Sigmoid colon (tissue), 6 donors: ENCODE measurements at regions not wholly inside any gene's neighbourhood (a gene's known extent, or its start where the extent isn't known, plus 50 kb on each side); places are given as distances from the start of the nearest gene placed in this dataset.

ENCODE experiments used
- DNase-seq: peaks from one replicate; pipeline ENCODE4 v3.0.0-alpha.2; 2019
- H3K27ac ChIP-seq, 4 donors: fragments of 200-600 bp; sonication (generic); one replicate each; pipeline ENCODE4 v1.5.1; 2016 to 2019; ENCODE audit warnings: mild to moderate bottlenecking in 1 of 4
- H3K27me3 ChIP-seq, 3 donors: fragments of 200-600 bp; sonication (generic); one replicate each; pipeline ENCODE4 v1.5.1; 2019; ENCODE audit warnings: mild to moderate bottlenecking in 1 of 3
- H3K36me3 ChIP-seq, 4 donors: fragments of 200-600 bp; sonication (generic); one replicate each; pipeline ENCODE4 v1.5.1; 2016 to 2019
- H3K4me1 ChIP-seq, 4 donors: fragments of 200-600 bp; sonication (generic); one replicate each; pipeline ENCODE4 v1.5.1; 2017 to 2019
- H3K4me3 ChIP-seq, 4 donors: fragments of 200-600 bp; sonication (generic); one replicate each; pipeline ENCODE4 v1.5.1; 2017 to 2019; ENCODE audit warnings: mild to moderate bottlenecking in 2 of 4, moderate library complexity in 1 of 4
- H3K9me3 ChIP-seq, 4 donors: fragments of 200-600 bp in 3 of 4; sonication (generic) in 3 of 4; one replicate each; pipeline versions ENCODE4 v1.5.1 to v1.6.1; 2013 to 2019
- EP300 ChIP-seq, 4 donors: sonication (generic); formaldehyde crosslinking; IDR thresholded peaks; one replicate each; pipeline ENCODE4 v1.6.1; 2017; ENCODE audit warnings: antibody characterized with exemption in 4 of 4
- POLR2A ChIP-seq, 2 donors: fragments of 450-650 bp; IDR thresholded peaks; one replicate each; pipeline ENCODE4 v1.6.1; 2016; ENCODE audit warnings: antibody characterized with exemption in 2 of 2, mild to moderate bottlenecking in 2 of 2, moderate library complexity in 2 of 2
- POLR2AphosphoS5 ChIP-seq, 4 donors: sonication (generic); formaldehyde crosslinking; IDR thresholded peaks; one replicate each; pipeline ENCODE4 v1.6.1; 2017; ENCODE audit warnings: antibody characterized with exemption in 4 of 4
- WGBS, 2 donors: extraction: QIAGEN DNeasy Blood & Tissue Kit; methylation state at CpG; one replicate each; pipeline ENCODE4 v1.1.7; 2013; 5-methylcytosine and 5-hydroxymethylcytosine counted together
- intact Hi-C: fragments of 100-400 bp; cut with DNase I; formaldehyde crosslinking; loops from one replicate; pipeline ENCODE4 v1.15.1; 2023
- TF ChIP-seq, protein P1 (sequence below), 4 experiments: fragments of 450-650 bp in 3 of 4; fragments of 200-600 bp in 1 of 4; IDR thresholded peaks; one replicate each; pipeline ENCODE4 v1.5.1; 2016 to 2019; ENCODE audit warnings: antibody characterized with exemption in 4 of 4, mild to moderate bottlenecking in 3 of 4, moderate library complexity in 2 of 4
- donor health status: healthy with polysubstance abuse.
- donor health status: healthy.

- peak; percentile 12 for DNase-seq
- H3K4me1 ChIP-seq: no peaks in the 10 kb centered on the region
- no peaks in the 10 kb centered on the region for H3K27me3 ChIP-seq
- no peaks in the 10 kb centered on the region for H3K36me3 ChIP-seq
- TF ChIP-seq, protein P1, sequence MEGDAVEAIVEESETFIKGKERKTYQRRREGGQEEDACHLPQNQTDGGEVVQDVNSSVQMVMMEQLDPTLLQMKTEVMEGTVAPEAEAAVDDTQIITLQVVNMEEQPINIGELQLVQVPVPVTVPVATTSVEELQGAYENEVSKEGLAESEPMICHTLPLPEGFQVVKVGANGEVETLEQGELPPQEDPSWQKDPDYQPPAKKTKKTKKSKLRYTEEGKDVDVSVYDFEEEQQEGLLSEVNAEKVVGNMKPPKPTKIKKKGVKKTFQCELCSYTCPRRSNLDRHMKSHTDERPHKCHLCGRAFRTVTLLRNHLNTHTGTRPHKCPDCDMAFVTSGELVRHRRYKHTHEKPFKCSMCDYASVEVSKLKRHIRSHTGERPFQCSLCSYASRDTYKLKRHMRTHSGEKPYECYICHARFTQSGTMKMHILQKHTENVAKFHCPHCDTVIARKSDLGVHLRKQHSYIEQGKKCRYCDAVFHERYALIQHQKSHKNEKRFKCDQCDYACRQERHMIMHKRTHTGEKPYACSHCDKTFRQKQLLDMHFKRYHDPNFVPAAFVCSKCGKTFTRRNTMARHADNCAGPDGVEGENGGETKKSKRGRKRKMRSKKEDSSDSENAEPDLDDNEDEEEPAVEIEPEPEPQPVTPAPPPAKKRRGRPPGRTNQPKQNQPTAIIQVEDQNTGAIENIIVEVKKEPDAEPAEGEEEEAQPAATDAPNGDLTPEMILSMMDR (IDR thresholded peaks at IDR 0.05): no peak
- TF ChIP-seq POLR2AphosphoS5 (IDR thresholded peaks at IDR 0.05): no peak
- no peak for TF ChIP-seq EP300 (IDR thresholded peaks at IDR 0.05)
- no peak for TF ChIP-seq POLR2A (IDR thresholded peaks at IDR 0.05)
- no peak overlapping the region for H3K4me3 ChIP-seq
- intact Hi-C loops: no loop called here
- peaks cover 3 to 11% (median 8%) of the 10 kb centered on the region in 4 donors for H3K9me3 ChIP-seq
- H3K27ac ChIP-seq: no peak overlapping the region
These were observed 103.2 kb upstream of the PPP2R2D start for GRCh38 chr10:131797626-131798025.

DNA sequence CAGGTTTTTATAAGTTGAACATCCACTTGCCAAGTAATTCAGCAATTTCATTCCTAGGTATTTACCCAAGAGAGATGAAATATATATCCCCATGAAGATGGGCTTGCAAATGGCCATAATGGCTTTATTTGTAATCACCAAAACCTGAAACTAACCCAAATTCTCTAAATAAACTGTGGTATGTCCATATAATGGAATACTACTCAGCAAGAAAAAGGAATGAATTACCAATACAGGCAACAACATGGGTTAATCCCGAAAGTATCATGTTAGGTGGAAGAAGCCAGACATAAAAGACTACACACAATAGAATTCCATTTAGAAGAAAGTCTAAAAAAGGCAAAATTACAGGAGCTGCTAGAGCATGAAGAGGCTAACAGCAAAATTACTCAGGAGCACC, 101.4 kb upstream of the PPP2R2D start:
- TF ChIP-seq EP300 (IDR thresholded peaks at IDR 0.05) (no peak), POLR2A (IDR thresholded peaks at IDR 0.05) (no peak), POLR2AphosphoS5 (IDR thresholded peaks at IDR 0.05) (no peak)
- TF ChIP-seq, protein P1 (IDR thresholded peaks at IDR 0.05): no peak
- intact Hi-C loops: no loop called here
- Histone ChIP-seq H3K27me3 (no peaks in the 10 kb centered on the region), H3K9me3 (peaks cover 3 to 11% (median 8%) of the 10 kb centered on the region in 4 donors), H3K36me3 (no peaks in the 10 kb centered on the region), H3K4me3 (no peak overlapping the region), H3K4me1 (no peaks in the 10 kb centered on the region), H3K27ac (no peak overlapping the region)
- 55 to 58% methylated on average over 1 of the region's 1 CpG for WGBS, 2 donors
- DNase-seq: no peak

- intact Hi-C loops: no loop called here
- Histone ChIP-seq H3K36me3 (no peaks in the 10 kb centered on the region), H3K4me3 (no peak overlapping the region), H3K9me3 (peaks cover 3 to 8% (median 7%) of the 10 kb centered on the region in 4 donors), H3K27ac (no peak overlapping the region), H3K27me3 (no peaks in the 10 kb centered on the region), H3K4me1 (no peaks in the 10 kb centered on the region)
- WGBS, 2 donors: 93 to 94% methylated on average over 16 of the region's 16 CpGs
- TF ChIP-seq POLR2AphosphoS5 (IDR thresholded peaks at IDR 0.05) (no peak), POLR2A (IDR thresholded peaks at IDR 0.05) (no peak), EP300 (IDR thresholded peaks at IDR 0.05) (no peak)
- TF ChIP-seq, protein P1 (IDR thresholded peaks at IDR 0.05): no peak
- DNase-seq: peak; percentile 48
These were observed 98.5 kb upstream of the PPP2R2D start for GRCh38 chr10:131802156-131802915.

DNA sequence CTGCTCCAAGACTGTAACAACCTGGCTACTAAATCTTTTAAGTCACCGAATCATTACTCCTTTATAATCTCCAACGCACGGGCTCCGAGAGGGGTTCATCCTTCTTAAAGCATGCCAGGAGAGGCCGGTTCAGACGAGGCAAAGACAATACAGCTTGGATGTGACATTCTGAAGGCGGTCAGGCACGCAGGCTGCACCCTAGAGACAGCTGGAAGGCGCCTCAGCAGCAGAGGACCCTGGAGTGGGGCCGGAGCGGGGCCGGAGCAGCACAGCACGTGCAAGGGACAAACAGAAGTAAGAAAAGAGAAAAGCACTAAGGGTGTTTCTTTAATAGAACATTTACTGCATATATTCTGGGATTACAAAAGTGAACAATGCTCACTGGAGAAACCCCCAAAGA, 97.8 kb upstream of the PPP2R2D start:
- 65 to 79% methylated on average over 13 of the region's 13 CpGs for WGBS, 2 donors
- Histone ChIP-seq H3K27me3 (no peaks in the 10 kb centered on the region), H3K9me3 (peaks cover 2 to 8% (median 5%) of the 10 kb centered on the region in 4 donors), H3K36me3 (no peaks in the 10 kb centered on the region), H3K4me1 (no peaks in the 10 kb centered on the region), H3K4me3 (no peak overlapping the region), H3K27ac (no peak overlapping the region)
- peak; percentile 17 for DNase-seq
- intact Hi-C loops: no loop called here
- TF ChIP-seq POLR2A (IDR thresholded peaks at IDR 0.05) (no peak), EP300 (IDR thresholded peaks at IDR 0.05) (no peak), POLR2AphosphoS5 (IDR thresholded peaks at IDR 0.05) (no peak)
- TF ChIP-seq, protein P1 (IDR thresholded peaks at IDR 0.05): no peak
